ENCODE measurements at regions not wholly inside any gene's neighbourhood (a gene's known extent, or its start where the extent isn't known, plus 50 kb on each side); places are given as distances from the start of the nearest gene placed in this dataset.
"Not testable (repeated sequence)": the region's sequence is repeated elsewhere in the genome, so short reads cannot be mapped to it uniquely, and the experiment has no call there.

DNA sequence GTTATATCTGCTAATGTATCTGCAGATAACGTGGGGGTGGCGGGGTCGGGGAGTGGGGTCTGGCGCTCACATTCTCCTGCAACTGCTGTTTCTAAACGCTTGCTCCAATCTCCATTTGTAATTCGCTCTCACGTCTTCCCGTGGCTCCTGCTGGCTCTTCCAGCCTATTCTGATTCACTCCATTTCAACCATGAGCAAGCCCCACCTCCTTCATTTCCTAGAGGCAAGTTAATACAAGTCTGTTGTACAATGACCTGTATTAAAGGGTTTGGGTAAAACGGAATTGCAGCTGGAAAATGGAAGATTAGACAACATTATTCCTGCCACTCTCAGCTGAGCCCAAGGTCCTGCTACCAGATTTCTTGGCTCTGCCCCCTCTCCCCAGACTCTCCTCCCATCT, 132.3 kb downstream of the CSNK2A3 start:
- no peak for DNase-seq (ENCODE audit: low spot score)

GRCh38 chr11:11218629-11218986, 134.4 kb downstream of the CSNK2A3 start:
- peak; percentile 22 for DNase-seq (ENCODE audit: low spot score)

DNA sequence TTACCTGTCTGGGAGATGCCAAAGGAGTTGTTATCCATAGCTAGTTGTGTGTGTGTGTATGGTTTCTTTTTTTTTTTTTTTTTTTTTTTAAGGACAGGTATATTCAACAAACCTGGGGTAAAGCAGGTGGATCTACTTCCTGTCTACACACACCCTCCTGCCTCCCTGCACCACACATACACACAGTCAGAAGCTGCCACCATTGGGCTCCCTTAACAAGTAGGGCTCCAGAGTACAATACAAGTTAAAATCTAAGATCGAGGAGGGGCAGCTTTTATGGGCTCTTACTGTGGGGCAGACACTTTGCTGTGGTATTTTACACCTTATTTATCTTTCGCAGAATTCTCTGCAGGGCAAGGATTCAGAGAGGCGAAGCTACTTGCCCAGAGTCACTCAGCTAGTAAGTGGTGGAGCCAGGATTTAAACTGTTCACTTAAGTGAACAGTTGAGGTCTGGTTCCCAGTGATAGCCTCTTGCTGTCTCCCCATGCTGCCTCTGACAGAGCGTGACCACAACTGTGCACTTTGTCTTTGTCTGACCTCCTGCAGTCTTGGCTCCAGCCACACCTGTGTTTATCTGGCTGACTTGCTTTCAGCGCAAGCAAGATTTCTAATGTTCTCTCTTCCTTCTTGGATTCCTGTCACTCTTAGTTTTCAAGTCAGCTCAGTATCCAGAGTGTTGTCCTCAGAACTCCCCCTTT, 135.0 kb downstream of the CSNK2A3 start:
- peak; percentile 27 for DNase-seq (ENCODE audit: low spot score)

DNA sequence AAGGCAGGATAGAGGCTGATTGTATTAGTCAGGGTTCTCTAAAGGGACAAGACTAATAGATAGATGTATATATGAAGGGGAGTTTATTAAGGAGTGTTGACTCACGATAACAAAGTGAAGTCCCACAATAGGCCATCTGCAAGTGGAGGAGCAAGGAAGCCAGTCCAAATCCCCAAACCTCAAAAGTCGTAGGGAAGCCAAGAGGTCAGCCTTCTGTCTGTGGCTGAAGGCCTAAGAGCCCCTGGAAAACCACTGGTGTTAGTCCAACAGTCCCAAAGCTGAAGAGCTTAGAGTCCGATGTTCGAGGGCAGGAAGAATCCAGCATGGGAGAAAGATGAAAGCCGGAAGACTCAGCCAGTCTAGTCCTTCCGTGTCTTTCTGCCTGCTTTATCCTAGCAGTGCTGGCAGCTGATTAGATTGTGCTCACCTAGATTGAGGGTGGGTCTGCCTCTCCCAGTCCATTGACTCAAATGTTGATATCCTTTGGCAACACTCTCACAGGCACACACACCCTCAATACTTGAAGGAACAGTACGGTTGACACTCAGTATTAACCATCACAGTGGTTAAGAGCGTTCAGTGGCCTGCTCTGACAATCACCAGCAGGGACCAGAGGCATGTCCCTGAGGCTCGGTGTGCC, 135.6 kb downstream of the CSNK2A3 start:
- no peak for DNase-seq (ENCODE audit: low spot score)

DNA sequence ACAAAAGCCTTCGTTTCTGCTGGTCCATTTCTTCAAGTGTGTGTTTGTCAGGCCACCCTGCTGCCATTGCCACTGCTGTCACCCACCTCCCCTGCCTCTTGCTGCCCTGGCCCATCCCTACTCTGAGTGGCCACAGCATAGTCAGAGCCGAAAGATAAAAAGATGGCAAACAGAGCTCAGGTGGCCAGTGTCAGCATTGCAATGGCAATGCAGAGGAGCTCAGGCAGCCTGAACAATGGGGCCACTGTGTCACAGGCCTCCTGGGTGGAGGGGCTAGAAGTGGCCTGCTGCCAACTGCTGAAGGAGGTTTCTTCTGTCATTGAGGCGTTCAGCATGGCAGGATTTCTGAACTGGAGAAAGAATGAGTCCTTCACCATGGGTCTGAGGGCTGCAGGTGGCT, 137.1 kb downstream of the CSNK2A3 start:
- DNase-seq (ENCODE audit: low spot score): peak; percentile 31

DNA sequence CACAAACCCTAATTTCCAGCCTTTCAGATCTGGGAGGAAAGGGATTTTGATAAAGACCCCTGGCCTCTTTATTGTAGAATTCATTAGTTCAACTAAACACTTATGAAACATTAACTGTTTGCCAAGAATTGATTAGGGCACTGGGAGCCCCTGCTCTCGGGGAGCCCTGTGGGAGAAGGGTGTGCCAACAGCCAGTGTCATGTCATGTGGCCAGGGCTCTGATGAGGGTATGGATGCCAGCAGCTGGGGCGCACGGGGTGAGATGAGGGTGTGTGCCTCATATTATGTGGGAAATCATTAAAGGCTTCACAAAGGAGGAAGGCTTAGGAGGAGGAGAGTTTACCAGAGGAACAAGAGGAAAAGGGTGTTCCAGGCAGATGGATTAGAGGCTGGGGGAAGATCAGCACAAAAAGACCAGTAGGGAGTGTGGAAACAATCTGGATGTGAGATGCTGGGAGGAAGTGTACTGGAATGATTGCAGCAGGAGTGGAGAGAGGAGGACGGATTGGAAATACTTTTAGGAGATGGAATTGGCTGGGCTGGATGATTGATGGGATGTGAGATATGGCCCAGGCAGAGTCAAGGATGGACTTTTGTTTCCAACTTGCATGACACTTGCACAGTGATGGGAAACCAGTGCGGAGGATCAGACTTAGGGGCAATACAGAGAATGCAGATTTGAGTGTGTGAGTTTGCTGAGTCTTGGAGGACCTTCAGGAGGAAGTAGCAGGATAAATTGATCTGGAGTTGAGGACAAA, 137.8 kb downstream of the CSNK2A3 start:
- no peak for DNase-seq (ENCODE audit: low spot score)

GRCh38 chr11:11213117-11213516, 139.9 kb downstream of the CSNK2A3 start:
- DNase-seq (ENCODE audit: low spot score): no peak

DNA sequence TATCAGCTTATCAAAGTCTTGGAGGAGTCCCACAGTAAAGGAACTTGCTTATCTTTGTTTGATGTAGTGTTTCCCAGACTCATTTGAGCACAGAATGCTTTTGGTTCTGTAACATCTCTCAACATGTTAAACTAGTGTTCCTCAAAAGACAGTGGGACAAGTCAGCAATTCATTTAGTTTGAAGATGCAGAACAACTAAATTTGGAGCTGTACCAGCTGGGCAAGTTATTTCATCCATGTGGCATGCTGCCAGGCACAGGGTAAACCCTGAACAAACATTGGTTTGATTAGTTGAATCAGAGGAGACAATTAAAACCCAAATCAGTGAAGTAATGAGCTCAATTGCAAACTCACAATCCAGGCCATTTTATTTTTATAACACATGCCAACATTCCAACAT, 141.2 kb downstream of the CSNK2A3 start:
- DNase-seq (ENCODE audit: low spot score): no peak

DNA sequence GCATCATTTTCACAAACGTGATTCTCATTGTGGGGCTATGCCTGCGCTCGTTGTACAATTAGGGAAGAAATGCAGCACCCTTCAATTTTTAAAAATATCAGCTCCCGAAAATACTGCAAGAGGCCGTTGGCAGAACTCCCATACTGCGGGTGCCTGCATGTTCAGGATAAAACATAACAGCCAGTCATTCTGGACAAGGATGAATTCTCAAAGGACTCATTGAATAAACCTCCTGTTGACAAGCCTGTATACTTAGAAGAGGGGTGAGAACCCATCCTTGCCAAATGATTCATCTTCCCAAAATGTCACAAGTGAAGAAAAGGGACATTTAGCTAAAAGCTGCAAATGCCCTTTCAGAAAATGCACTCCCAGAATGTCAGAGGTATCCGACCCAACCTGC, 141.9 kb downstream of the CSNK2A3 start:
- no peak for DNase-seq (ENCODE audit: low spot score)

- no peak for DNase-seq (ENCODE audit: low spot score)
These were observed 142.6 kb downstream of the CSNK2A3 start for GRCh38 chr11:11210446-11210845.

DNA sequence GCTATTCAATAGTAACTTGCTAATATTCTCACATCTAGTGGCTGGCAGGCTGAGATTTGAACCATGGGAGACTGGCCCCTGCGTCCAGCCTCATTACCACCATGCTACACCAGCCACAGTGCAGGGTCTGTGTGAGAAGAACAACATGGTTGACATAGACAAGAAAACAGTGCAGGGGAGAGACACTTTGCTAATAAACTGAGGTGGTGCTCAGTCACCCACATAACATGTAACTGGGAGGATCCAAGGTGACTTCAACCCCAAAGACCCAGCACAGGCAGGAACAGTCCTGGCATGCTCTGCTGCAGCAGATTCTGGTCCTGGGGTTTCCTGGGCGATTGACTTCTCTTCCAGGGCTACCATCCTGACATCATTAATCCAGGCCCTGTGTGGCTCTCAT, 143.1 kb downstream of the CSNK2A3 start:
- no peak for DNase-seq (ENCODE audit: low spot score)

GRCh38 chr11:11208994-11209393, 144.1 kb downstream of the CSNK2A3 start:
- no peak for DNase-seq (ENCODE audit: low spot score)

DNA sequence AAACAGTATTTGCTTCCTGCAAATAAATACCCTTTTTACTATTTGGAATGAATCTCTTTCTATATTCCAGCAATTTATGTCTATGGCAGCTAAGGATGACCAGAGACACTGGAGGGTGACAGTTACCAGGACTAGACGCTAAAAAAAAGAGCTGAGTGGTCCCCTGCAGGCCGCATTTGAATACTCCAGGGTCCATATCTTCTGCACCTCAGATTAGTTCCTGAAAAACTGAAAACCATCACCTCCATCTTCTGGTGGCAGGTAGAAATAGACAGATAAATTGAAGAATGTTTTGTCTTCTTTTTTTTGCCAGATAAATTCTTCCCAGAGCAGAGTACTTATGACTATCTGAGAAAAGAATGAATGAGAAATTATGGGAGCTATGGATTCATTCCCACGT, 145.6 kb downstream of the CSNK2A3 start:
- DNase-seq (ENCODE audit: low spot score): no peak

DNA sequence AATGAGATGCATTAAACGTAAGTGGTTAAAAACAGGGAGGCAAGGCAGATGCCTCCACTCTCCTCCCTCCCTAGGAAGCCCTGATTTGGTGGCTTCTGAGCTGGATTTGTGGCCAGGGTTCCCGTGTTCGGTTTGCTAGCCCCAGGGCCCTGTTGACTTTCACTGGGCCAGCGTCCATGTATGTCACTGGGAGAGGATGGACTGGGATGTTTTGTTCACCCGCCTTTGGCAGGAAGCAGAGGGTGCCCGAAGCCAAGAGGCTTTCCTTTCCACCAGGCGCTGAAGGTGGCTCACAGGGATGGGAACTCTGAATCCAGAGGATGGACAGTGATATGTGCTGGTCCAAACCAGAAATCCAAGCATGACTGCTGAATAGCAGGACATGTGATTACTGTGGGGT, 146.6 kb downstream of the CSNK2A3 start:
- DNase-seq (ENCODE audit: low spot score): no peak

- DNase-seq (ENCODE audit: low spot score): no peak
These were observed 150.2 kb downstream of the CSNK2A3 start for GRCh38 chr11:11202885-11203284.

DNA sequence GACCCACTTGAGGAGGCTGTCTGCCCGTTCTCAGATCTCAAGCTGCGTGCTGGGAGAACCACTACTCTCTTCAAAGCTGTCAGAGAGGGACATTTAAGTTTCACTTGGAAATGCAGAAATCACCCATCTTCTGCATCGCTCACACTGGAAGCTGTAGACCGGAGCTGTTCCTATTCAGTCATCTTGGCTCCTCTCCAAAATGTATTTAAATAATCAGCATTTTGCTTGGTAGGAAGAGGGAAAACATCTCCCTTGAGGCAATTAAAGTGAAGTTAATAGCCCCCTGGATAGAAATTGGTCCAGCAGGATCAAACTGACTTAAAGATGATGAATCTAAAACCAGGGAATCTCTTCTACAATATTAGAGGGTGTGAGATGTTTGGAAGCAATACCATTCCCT, 151.7 kb downstream of the CSNK2A3 start:
- not testable (repeated sequence) for DNase-seq (ENCODE audit: low spot score)

GRCh38 chr11:11192541-11192940, 160.5 kb downstream of the CSNK2A3 start:
- DNase-seq (ENCODE audit: low spot score): no peak

DNA sequence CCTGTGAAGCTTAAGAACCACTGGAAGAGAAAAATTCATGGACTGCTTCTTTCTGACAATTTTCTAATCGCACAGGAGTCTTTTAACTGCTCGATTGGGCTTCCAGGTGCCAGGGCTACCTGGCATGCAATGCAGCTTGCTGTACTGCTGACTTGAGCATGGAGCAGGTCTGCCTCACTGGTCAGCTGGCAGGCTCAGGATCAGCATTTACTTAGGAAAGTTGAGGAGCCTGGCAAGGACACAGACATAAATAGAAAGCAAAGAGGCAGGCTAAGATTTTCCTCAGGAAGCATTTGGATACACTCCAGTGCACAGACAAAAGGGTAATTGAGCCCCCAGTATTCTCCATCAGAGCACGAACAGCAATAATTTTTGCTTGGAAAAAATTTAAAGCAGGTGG, 163.5 kb downstream of the CSNK2A3 start:
- DNase-seq (ENCODE audit: low spot score): no peak

GRCh38 chr11:11186249-11186648, 166.8 kb downstream of the CSNK2A3 start:
- no peak for DNase-seq (ENCODE audit: low spot score)

DNA sequence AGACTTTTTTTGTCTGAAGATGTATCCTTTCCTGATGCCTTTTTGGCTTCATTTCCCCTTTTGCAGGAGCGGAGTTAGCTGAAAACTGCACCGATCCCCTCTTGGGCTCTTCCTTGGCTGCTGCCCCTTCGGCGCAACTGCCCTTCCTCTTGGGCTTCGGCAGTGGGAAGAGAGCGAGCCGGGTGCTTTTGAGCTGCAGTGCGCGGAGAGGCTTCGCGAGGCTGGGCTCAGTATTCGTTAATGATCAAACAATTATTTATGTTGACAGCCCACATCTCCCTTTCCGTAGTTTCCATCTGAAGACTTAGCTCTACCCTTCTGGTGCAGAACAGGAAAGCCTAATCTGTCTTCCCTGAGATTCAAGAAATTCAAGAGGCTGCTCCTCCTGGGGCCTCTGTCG, 170.8 kb downstream of the CSNK2A3 start:
- no peak for DNase-seq (ENCODE audit: low spot score)

GRCh38 chr11:11178671-11179638, 174.1 kb downstream of the CSNK2A3 start:
- peak; percentile 60 for DNase-seq (ENCODE audit: low spot score)

DNA sequence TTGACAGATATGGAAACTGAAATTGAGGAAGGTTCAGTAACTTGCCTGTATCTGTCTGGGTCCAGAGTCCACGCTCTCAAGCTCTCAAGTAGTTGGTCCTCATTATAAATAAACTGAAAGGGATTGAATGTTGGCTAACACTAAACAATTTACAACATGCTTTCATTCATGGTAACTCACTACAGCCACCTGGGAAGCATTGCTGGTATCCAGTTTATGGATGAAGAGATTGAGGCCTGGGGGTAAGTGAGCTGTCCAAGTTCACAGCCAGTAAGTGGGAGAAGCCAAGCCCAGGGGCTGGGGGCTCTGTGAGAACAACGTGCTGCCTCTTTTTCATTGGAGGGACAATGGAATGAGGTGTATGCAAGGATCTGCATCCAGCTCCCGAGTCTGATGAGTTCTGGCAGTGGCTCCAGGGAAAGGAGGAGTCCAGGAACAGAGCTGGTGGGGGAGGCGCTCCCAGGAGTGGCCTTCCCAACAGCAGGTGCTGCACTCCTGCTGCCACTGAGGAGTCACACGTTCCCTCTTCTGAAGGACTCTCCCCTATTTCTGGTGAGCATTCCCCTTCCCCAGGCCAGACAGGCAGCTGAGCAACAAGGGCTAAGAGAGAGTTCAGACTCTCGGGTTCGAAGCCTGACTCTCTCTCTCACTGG, 175.8 kb downstream of the CSNK2A3 start:
- DNase-seq (ENCODE audit: low spot score): no peak
